GM18861 (cell line): ENCODE measurements at regions not wholly inside any gene's neighbourhood (a gene's known extent, or its start where the extent isn't known, plus 50 kb on each side); places are given as distances from the start of the nearest gene placed in this dataset.

Experiments
- ATAC-seq: cut with Tn5 transposase; IDR thresholded peaks from one replicate; pipeline ENCODE4 v1.9.1; 2021; ENCODE audit not compliant: unreplicated experiment

DNA sequence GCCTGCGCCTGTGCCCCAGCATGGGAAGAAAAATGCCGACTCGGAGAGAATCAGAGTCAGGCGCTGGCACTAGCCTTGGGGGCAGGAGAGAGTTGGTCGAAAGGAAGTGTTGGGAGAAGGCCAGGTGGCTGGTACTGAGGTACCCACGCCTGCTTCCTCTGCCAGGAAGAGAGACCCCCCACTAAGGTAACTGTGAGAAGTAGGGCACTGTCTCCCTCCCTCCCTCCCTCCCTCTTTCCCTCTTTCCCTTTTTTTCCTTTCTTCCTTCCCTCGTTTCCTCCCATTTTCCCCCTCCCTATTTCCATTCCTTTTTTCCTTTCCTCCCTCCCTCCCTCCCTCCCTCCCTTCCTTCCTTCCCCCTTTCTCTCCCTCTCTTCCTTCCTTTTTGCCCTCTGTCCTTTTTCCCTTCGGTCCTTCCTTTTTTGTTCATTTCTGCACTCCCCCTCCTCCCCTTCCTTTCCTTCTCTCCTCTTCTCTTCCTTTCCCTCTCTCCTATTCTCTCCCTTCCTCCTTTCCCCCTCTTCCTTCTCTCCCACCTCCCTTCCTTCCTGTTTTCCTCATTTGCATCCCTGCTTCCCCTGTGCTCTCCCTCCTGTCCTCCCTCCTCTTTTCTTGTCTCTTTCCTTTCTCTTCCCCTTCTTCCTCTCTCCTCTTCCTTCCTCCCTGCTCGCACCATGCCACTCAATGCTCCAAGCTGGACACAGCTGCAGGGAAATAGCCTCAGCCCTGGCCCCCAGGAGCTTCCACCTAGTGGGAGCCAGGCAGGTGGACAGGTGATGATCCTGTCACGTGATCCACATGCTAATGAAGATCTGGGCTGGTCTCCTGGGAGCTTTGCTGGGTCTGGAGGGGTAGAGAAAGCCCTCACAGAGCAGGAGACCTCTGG, 148.0 kb downstream of the DHX35 start:
- no peak for ATAC-seq

DNA sequence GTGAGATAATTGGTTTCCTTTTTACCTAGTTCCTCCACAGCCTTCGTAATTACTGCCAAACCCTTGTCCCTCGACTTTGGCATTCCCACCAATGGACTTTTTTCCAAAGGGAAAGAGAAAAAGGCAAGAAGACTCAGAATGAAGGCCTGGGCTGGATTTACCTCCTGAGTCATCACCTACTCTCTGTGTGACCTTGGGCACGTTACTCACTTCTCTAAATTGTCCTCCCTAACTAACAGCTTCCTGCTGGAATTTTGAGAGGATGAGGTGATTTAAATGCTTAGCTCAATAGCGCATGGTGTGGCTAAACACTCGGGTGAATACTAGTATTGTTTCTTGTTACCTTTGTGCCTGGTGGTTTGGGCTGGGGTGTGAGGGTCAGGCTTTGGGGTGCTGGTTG, 146.6 kb downstream of the DHX35 start:
- no peak for ATAC-seq

DNA sequence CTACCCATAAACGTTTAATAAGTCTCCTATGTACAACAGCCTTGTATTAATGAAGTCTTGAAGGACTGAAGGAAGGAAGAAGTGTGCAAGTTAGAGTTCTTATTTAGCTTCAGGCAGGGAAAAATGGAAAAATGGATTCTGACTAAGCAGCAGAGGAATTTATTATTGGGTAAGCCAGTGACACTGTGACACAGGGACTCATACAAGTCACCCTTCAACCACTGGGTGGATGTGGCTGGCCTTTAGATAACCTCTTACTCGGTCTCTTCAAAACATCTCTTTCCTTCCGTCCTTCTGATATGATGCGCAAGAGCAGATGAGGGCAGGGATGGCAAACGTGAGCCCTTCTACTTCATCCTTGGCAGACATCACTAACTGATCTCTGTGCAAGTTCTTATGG, 145.6 kb downstream of the DHX35 start:
- no peak for ATAC-seq

DNA sequence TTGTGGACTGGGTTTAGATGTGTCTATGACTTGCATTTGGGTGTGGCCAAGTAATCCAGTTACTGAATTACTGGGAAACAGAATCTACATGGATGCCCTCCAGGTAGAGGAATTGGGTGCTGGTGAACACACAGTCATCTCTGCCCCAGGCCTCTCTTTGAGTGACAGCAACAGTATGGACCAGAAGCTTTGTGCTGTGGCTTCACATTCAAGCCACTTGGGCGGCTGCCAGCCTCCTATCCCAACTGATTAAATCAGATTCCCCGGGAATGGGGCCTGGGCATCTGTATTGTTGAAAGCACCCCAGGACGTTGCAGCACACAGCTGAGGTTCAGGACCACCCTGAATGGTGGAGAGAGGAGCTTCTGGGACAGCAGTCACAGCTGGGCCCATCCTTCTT, 144.6 kb downstream of the DHX35 start:
- no peak for ATAC-seq

DNA sequence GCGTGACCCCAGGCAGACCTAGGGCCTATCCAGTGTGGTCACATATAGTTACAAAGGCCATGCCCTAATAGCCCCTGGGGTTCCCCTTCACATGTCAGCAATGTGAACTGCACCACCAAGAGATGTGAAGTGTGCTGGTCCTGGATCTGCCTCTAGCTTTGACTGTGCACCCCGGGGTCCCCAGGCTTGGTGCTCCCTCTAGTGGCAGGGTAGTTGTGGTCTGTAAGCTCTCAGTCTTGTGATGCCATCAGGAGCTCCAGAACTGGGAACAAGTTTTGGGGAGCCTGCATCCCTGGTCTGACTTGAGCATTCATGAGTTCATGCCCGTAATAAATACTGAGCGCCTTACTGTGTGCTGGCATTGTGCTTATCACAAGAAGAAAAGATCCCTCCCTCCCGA, 143.4 kb downstream of the DHX35 start:
- no peak for ATAC-seq

DNA sequence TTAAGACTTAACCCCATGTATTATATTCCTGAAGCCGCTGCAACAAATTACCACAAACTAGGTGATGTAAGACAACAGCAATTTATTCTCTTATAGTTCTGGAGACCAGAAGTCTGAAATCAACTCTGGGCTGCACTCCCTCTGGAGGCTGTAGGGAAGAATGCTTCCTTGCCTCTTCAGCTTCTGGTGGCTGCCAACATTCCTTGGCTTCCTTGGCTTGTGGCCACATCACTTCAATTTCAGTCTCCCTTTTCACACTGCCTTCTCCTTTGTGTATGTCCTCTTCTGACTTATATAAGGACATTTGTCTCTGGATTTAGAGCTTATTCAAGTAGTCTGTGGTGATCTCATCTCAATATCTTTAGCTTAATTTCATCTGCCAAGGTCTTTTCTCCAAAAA, 141.6 kb downstream of the DHX35 start:
- ATAC-seq = no peak

DNA sequence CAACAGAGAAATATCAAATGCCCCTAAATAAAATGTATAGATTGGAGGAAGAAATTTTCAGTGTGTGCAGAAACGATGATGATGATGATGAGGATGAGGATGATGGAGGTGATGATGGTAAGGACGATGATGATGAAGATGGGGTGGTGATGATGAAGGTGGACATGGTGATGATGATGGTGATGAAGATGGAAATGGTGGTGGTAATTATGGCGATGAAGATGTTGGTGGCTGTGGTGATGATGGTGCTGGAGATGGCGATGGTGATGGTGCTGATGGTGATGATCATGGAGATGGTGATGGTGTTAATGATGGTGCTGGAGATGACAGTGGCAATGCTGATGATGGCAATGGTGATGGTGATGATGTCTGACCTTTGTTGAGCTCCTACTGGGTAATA, 141.2 kb downstream of the DHX35 start:
- no peak for ATAC-seq

DNA sequence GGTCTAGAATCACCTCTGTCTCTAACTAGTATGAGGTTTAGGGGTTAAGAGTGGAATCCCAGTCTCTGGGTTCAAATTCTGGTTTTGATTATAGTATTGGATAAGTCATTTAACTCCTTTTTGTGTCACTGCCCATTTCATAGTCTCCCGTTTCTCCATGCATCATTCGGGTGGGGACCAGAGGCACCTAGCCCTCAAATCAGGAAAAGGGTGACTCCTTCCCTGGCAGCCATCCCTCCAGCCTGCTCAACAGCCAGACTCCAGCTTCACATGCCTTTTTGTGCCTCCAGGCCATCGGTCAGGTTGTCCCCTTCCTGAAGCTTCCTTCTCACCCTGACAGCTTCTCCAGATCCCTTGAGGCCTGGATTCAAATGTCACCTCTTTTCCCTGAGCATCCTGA, 139.8 kb downstream of the DHX35 start:
- no peak for ATAC-seq

DNA sequence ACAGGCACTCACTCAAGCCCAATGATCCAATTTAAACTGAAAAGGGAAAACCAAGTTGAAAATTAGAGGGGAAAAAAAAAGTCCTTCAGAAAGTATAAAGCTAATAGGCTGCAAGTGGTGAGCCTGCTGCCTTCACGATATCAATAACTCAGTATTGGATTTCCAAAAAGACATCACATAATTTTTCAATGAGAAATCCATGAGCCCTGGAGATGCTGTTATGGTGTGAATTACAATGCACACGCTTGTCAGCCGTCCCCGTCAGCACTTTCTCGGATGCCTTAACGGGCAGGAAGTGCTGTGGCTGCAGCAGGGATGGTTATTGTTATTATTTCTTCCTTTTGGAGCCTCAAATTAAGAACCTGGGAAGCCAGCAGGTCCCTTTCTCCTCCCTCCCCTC, 138.5 kb downstream of the DHX35 start:
- no peak for ATAC-seq

DNA sequence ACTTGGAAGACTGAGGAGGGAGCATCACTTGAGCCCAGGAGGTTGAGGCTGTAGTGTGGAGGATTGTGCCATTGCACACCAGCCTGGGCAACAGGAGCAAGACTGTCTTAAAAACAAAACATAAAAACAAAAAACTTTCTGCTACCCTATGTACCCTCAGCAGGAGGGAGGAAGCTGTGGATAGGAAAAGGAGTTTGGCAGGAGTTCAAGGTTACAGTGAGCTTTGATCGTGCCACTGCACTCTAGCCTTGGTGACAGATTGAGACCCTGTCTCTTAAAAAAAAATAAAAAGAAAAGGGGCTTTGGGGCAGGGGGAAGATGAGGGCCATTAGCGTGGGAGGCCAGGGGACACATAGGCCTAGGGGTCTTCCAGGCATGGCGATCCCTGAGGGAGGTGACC, 135.7 kb downstream of the DHX35 start:
- ATAC-seq = no peak

DNA sequence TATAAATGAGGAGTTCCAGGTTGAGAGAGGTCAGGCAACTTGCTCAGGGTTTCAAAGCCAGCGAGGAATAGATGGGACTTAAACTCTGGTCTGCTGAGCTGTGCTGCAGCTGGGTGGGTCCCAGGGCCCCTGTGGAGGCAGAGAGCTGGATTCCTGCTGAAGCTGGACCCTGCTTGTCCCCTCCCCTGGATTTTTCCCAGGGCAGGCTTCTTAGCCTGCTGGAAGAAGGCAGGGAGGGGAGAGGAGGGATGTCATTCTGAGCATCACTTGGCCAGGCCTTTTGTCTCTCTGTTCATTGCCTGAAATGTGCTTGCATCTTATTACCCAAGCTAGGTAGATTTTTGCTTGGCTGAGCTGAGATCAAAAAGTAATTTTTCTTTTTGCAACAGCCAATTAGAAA, 133.7 kb downstream of the DHX35 start:
- ATAC-seq = no peak

DNA sequence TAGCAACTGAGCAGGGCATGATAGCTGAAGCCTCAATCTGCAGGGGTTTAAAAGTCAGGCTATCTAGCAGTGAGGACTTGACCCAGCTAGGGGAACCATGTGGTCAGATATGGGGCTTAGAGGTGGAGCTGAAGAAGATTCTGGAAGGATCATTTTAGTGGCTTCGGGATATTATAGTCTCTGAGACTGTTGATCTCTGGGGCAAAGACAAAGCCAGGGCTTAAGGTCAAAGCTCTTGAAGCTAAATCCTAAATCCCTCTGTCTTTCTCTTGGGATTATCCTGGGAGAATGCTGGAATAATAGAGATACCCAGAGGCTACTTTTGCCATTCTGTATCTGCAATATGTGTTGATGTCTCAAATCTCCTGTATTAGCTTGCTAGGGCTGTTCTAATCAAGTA, 132.2 kb downstream of the DHX35 start:
- no peak for ATAC-seq

DNA sequence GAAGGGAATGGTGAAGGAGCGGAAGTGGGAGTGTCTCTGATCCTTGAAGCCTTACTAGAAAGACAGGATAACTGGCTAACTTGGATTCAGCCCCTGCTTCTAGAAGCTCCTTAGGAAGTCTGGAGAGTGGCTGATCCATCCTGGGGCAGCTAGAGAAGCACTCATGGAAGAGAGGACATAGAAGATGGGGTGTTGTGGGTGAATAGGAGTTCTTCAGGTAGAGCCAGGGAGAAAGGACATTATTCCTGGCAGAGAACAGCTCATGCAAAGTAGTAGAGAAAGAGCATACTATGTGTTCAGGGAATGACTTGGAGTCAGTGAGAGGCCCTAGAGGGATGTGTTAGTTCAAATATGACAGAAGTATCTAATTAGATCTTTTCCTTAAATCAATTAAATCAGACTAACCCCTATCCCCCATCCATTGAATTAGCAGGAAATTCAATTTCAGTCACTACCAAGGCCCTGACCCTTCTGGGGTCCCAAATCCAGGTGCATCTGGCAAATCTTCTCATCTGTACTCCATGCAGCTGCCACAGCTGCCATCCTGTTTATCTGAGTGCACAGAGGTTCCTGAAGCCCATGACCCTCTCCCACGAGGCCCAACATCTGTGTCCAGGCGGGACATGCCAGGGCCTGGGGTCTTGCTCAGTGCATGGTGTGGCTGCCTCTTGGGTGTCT, 130.7 kb downstream of the DHX35 start:
- ATAC-seq = no peak

DNA sequence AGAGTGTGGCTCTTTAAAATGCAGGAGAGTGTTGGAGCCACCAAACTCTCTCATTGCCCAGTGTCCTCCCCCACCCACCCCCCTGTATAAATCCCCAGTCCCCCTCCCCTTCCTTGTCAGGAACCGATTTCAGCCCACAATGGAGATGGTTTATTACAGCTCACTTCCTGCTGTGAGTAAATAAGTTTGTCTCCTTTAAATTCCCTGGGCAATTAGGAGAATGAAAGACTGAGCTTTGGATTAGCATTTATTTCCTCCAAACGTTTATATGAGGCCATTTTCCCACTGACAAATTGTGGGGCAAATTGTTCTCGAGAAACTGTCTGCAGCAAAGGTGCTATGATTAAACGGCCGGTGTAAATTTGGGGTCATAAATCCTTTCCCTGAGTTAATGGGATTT, 128.8 kb downstream of the DHX35 start:
- ATAC-seq = no peak

DNA sequence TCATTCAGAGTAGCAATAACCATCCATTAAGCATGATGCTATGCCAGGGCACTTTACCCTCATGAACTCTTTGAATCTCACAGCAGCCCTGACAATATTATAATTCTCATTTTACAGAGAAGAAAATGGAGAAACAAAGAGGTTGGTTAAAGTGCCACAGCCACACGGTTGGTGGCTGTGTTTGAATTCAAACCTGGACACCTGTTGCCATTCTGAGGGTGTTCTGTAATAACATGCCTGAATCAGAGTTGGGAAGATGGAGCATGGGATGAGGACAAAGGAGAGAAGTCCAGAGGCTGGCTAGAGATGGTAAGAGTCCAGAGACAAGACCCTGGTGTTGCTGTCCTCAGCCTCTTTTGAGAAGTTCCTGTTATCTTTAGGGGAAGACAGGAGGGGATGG, 127.7 kb downstream of the DHX35 start:
- ATAC-seq = no peak
